ENCODE measurements at regions not wholly inside any gene's neighbourhood (a gene's known extent, or its start where the extent isn't known, plus 50 kb on each side); places are given as distances from the start of the nearest gene placed in this dataset.

DNA sequence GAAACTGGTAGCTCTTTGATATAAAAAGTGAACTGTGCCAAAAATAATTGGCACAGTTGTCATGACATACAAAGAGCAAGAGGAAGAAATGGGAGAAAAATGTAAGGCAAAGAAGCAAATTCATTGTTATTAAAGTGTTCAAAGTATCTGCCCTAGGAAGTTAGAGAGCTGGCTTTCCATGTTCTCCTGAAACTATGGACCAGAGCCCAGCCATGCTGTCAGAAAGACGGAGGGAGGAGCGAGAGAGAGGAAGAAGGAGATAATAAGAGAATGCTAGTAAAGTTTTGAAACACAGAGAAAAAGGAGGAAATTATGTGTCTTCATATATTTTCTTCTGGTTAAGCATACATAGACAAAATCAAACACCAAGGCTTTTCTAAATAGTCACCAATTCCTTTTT is 78.1 kb upstream of the PELI2 start:
- Histone ChIP-seq H3K9me3 (ENCODE audit: control insufficient read depth, insufficient read depth, low read length) (no peaks in the 10 kb centered on the region), H3K4me1 (ENCODE audit: control insufficient read depth, insufficient read depth, low read length) (no peaks in the 10 kb centered on the region), H3K27me3 (ENCODE audit: control insufficient read depth, insufficient read depth, low read length) (peaks cover 25% of the 10 kb centered on the region), H2AK5ac (ENCODE audit: low read depth, low read length) (no peak overlapping the region), H3K23ac (ENCODE audit: low read depth, low read length) (no peak overlapping the region), H4K8ac (ENCODE audit: low read depth in 2 of 2, low read length in 2 of 2) (no peak overlapping the region), H3K4me3 (ENCODE audit: insufficient read depth, low read depth, low read length) (no peak overlapping the region), H3K4me2 (ENCODE audit: low read depth, low read length) (no peak overlapping the region), H2BK20ac (ENCODE audit: low read depth, low read length) (no peak overlapping the region), H4K5ac (ENCODE audit: low read depth, low read length) (no peak overlapping the region), H2BK15ac (ENCODE audit: low read depth, low read length) (no peak overlapping the region), H3K27ac (ENCODE audit: insufficient read depth, low read length) (no peak overlapping the region), H2AFZ (replicated peaks; ENCODE audit: low read length, poor library complexity) (no peak overlapping the region), H3K14ac (replicated peaks; ENCODE audit: low read depth, low read length) (no peak overlapping the region), H3K9ac (ENCODE audit: low read depth, low read length) (no peak overlapping the region), H2BK120ac (ENCODE audit: low read depth, low read length) (no peak overlapping the region), H3K18ac (ENCODE audit: low read depth, low read length) (no peak overlapping the region), H3K4ac (ENCODE audit: low read depth, low read length) (no peak overlapping the region), H4K91ac (ENCODE audit: insufficient read depth, low read depth, low read length) (no peak overlapping the region), H2AK9ac (replicated peaks; ENCODE audit: low read depth, low read length, poor library complexity) (no peak overlapping the region), H4K20me1 (ENCODE audit: insufficient read depth, low read length) (no peaks in the 10 kb centered on the region), H2BK5ac (ENCODE audit: low read depth, low read length, poor library complexity, severe bottlenecking) (no peak overlapping the region), H3K56ac (ENCODE audit: extremely low read depth, insufficient read depth, low read length) (no peak overlapping the region), H3K79me1 (ENCODE audit: low read depth in 1 of 2, low read length in 2 of 2) (no peaks in the 10 kb centered on the region), H3K36me3 (ENCODE audit: control insufficient read depth, insufficient read depth, low read length) (no peaks in the 10 kb centered on the region), H3K9me1 (ENCODE audit: insufficient read depth, low read length) (no peaks in the 10 kb centered on the region)
- ChIA-PET POLR2A (ENCODE audit: unreplicated experiment) (no interaction called here), CTCF (no interaction called here)
- WGBS, 2 experiments (ENCODE audit: extremely low coverage in 2 of 2, insufficient read length in 1 of 2), result no CpG with 5 or more reads among the region's 2 CpGs
- no peak for DNase-seq
- dilution Hi-C loops (cut with HindIII; ENCODE audit: low sequenced_read_pairs, unreplicated experiment), result no loop called here
- no peak for ATAC-seq (ENCODE audit: low read depth)
- in situ Hi-C loops (cut with MboI; ENCODE audit: low sequenced_read_pairs), result no loop called here
- intact Hi-C loops (cut with micrococcal nuclease), result no loop called here
- TF ChIP-seq RFX5 (IDR thresholded peaks at IDR 0.05; ENCODE audit: low read depth, low read length) (no peak), NFE2L2 (IDR thresholded peaks at IDR 0.05; ENCODE audit: low read depth, low read length) (no peak), RCOR1 (IDR thresholded peaks at IDR 0.05; ENCODE audit: insufficient replicate concordance, low read length) (no peak)
- BruUV-seq (replicated peaks), result no TSS peak
